Mesendoderm (in vitro differentiated cells): ENCODE measurements at regions not wholly inside any gene's neighbourhood (a gene's known extent, or its start where the extent isn't known, plus 50 kb on each side); places are given as distances from the start of the nearest gene placed in this dataset.
A peak's percentile ranks its signal among the peaks of the same experiment; 100 is the strongest.

ENCODE experiments used
- DNase-seq: peaks from one replicate; pipeline ENCODE4 v3.0.0; 2013
- H2AK5ac ChIP-seq: 2 replicates; pipeline ENCODE4 v1.6.1; 2013; ENCODE audit warnings: low read length, inconsistent platforms
- H2BK120ac ChIP-seq: 2 replicates; pipeline ENCODE4 v1.6.1; 2013; ENCODE audit warnings: low read depth, mild to moderate bottlenecking, low read length, moderate library complexity, mixed read lengths
- H2BK15ac ChIP-seq: replicated peaks from 2 replicates; pipeline ENCODE4 v1.6.1; 2013; ENCODE audit warnings: low read depth, mild to moderate bottlenecking, moderate library complexity
- H2BK5ac ChIP-seq: 2 replicates; pipeline ENCODE4 v1.6.1; 2013; ENCODE audit warnings: low read length, inconsistent platforms
- H3K18ac ChIP-seq: 2 replicates; pipeline ENCODE4 v1.6.1; 2013; ENCODE audit warnings: mild to moderate bottlenecking, low read length, mixed read lengths
- H3K23ac ChIP-seq: one replicate; pipeline ENCODE4 v1.6.1; 2013; ENCODE audit warnings: low read length
- H3K27ac ChIP-seq: 2 replicates; pipeline ENCODE4 v1.5.1; 2013; ENCODE audit warnings: low read depth, mild to moderate bottlenecking, inconsistent platforms, low read length, moderate library complexity
- H3K27me3 ChIP-seq: 2 replicates; pipeline ENCODE4 v1.6.1; 2013; ENCODE audit warnings: low read length, control low read depth, mild to moderate bottlenecking, inconsistent platforms; ENCODE audit not compliant: insufficient read depth, poor library complexity
- H3K36me3 ChIP-seq: 2 replicates; pipeline ENCODE4 v1.6.1; 2013; ENCODE audit warnings: low read length, inconsistent platforms; ENCODE audit not compliant: control insufficient read depth, insufficient read depth
- H3K4ac ChIP-seq: one replicate; pipeline ENCODE4 v1.6.1; 2013; ENCODE audit warnings: low read depth, mild to moderate bottlenecking, low read length, moderate library complexity
- H3K4me1 ChIP-seq: 2 replicates; pipeline ENCODE4 v1.6.1; 2013; ENCODE audit warnings: low read depth, low read length, inconsistent platforms; ENCODE audit not compliant: control insufficient read depth
- H3K4me2 ChIP-seq: 2 replicates; pipeline ENCODE4 v1.6.1; 2013; ENCODE audit warnings: low read length
- H3K4me3 ChIP-seq: 2 replicates; pipeline ENCODE4 v1.5.1; 2013; ENCODE audit warnings: mild to moderate bottlenecking, low read length
- H3K56ac ChIP-seq: one replicate; pipeline ENCODE4 v1.6.1; 2013; ENCODE audit warnings: low read length
- H3K79me1 ChIP-seq: 2 replicates; pipeline ENCODE4 v1.6.1; 2013; ENCODE audit warnings: low read length, inconsistent platforms
- H3K79me2 ChIP-seq: 2 replicates; pipeline ENCODE4 v1.6.1; 2013; ENCODE audit warnings: mild to moderate bottlenecking, low read length; ENCODE audit not compliant: control insufficient read depth, insufficient read depth
- H3K9ac ChIP-seq: 2 replicates; pipeline ENCODE4 v1.6.1; 2013; ENCODE audit warnings: low read length, inconsistent platforms
- H4K5ac ChIP-seq: one replicate; pipeline ENCODE4 v1.6.1; 2013; ENCODE audit warnings: low read length
- H4K8ac ChIP-seq: one replicate; pipeline ENCODE4 v1.6.1; 2013; ENCODE audit warnings: low read depth, mild to moderate bottlenecking, control low read depth, low read length, moderate library complexity
- WGBS: extraction: QIAGEN DNeasy Blood & Tissue Kit; methylation state at CpG from one replicate; pipeline ENCODE4 v1.1.7; 2013; ENCODE audit warnings: low lambda C conversion rate, missing lambda C conversion rate; ENCODE audit not compliant: insufficient coverage; ENCODE audit errors: extremely low coverage; 5-methylcytosine and 5-hydroxymethylcytosine counted together

- Histone ChIP-seq H3K18ac (no peak overlapping the region), H2BK5ac (no peak overlapping the region), H4K8ac (no peak overlapping the region), H2BK15ac (no peak overlapping the region), H3K4me2 (no peak overlapping the region), H3K4me1 (no peaks in the 10 kb centered on the region), H3K79me1 (no peaks in the 10 kb centered on the region), H3K27ac (no peak overlapping the region), H3K36me3 (no peaks in the 10 kb centered on the region), H3K4ac (no peak overlapping the region), H3K23ac (no peak overlapping the region), H3K79me2 (no peaks in the 10 kb centered on the region), H3K4me3 (no peak overlapping the region), H2BK120ac (no peak overlapping the region), H2AK5ac (no peak overlapping the region), H3K56ac (no peak overlapping the region), H4K5ac (no peak overlapping the region), H3K9ac (no peak overlapping the region), H3K27me3 (no peaks in the 10 kb centered on the region)
- DNase-seq, result peak; percentile 71
- WGBS, result no CpG with 5 or more reads among the region's 5 CpGs
These were observed 57.9 kb upstream of the VSTM2B start for GRCh38 chr19:29467824-29468401.

GRCh38 chr19:29475469-29475868 lies 50.3 kb upstream of the VSTM2B start:
- WGBS, result no CpG with 5 or more reads among the region's 12 CpGs
- DNase-seq, result no peak

More at GRCh38 chr19:29475469-29475868, 50.3 kb upstream of the VSTM2B start:
- H3K27ac ChIP-seq, result no peak overlapping the region
- H3K27me3 ChIP-seq, result no peaks in the 10 kb centered on the region
- H2BK5ac ChIP-seq, result no peak overlapping the region
- no peaks in the 10 kb centered on the region for H3K36me3 ChIP-seq
- no peak overlapping the region for H4K5ac ChIP-seq
- no peak overlapping the region for H3K4me2 ChIP-seq
- no peak overlapping the region for H3K4me3 ChIP-seq
- H2AK5ac ChIP-seq, result no peak overlapping the region
- no peak overlapping the region for H3K9ac ChIP-seq
- H2BK15ac ChIP-seq, result no peak overlapping the region
- H3K4ac ChIP-seq, result no peak overlapping the region
- H3K4me1 ChIP-seq, result no peaks in the 10 kb centered on the region
- H3K56ac ChIP-seq, result no peak overlapping the region
- no peak overlapping the region for H4K8ac ChIP-seq
- no peak overlapping the region for H2BK120ac ChIP-seq
- no peak overlapping the region for H3K18ac ChIP-seq
- no peaks in the 10 kb centered on the region for H3K79me1 ChIP-seq
- H3K23ac ChIP-seq, result no peak overlapping the region
- no peaks in the 10 kb centered on the region for H3K79me2 ChIP-seq
